Activated naive CD4-positive, alpha-beta T cell treated with anti-CD3 and anti-CD28 coated beads for 36 hours (primary cell): ENCODE measurements at regions not wholly inside any gene's neighbourhood (a gene's known extent, or its start where the extent isn't known, plus 50 kb on each side); places are given as distances from the start of the nearest gene placed in this dataset.

ENCODE experiments used
- CTCF ChIA-PET: fragments of 350-600 bp; sonication (Branson Sonifier 250); formaldehyde crosslinking; loops from one replicate; lab custom pipeline; 2021; ENCODE audit warnings: antibody characterized with exemption; lab: Charles Lee
- DNase-seq: peaks from one replicate; pipeline ENCODE4 v3.0.0-alpha.2; 2020
- H3K27ac Mint-ChIP-seq: one replicate; pipeline ENCODE4 v1.8.0; 2021; ENCODE audit warnings: mild to moderate bottlenecking, mixed read lengths
- H3K27me3 Mint-ChIP-seq: one replicate; pipeline ENCODE4 v1.8.0; 2021; ENCODE audit warnings: low read depth, mixed read lengths
- H3K36me3 Mint-ChIP-seq: one replicate; pipeline ENCODE4 v1.8.0; 2021; ENCODE audit warnings: low read depth, mixed read lengths
- H3K4me1 Mint-ChIP-seq: one replicate; pipeline ENCODE4 v1.8.0; 2021; ENCODE audit warnings: low read depth, mixed read lengths
- H3K4me3 Mint-ChIP-seq: one replicate; pipeline ENCODE4 v1.8.0; 2021; ENCODE audit warnings: mild to moderate bottlenecking, moderate library complexity, mixed read lengths
- H3K9me3 Mint-ChIP-seq: one replicate; pipeline ENCODE4 v1.8.0; 2021; ENCODE audit warnings: mixed read lengths
- intact Hi-C: fragments of 100-400 bp; cut with micrococcal nuclease; formaldehyde crosslinking; loops from one replicate; pipeline ENCODE4 v1.15.1; 2023

GRCh38 chr12:70045514-70045913 is 197.7 kb upstream of the CNOT2 start:
- Mint-ChIP-seq H3K4me3 (no peak overlapping the region), H3K27me3 (no peaks in the 10 kb centered on the region), H3K27ac (no peak overlapping the region), H3K36me3 (no peaks in the 10 kb centered on the region), H3K9me3 (no peaks in the 10 kb centered on the region), H3K4me1 (no peaks in the 10 kb centered on the region)
- CTCF ChIA-PET, result no interaction called here
- intact Hi-C loops, result no loop called here
- no peak for DNase-seq

GRCh38 chr12:70048521-70049250 is 194.5 kb upstream of the CNOT2 start:
- Mint-ChIP-seq H3K4me1 (no peaks in the 10 kb centered on the region), H3K9me3 (no peaks in the 10 kb centered on the region), H3K4me3 (no peak overlapping the region), H3K36me3 (no peaks in the 10 kb centered on the region), H3K27ac (no peak overlapping the region), H3K27me3 (peaks cover 8% of the 10 kb centered on the region)
- intact Hi-C loops, result no loop called here
- CTCF ChIA-PET, result no interaction called here
- no peak for DNase-seq

GRCh38 chr12:70049596-70050360 is 193.5 kb upstream of the CNOT2 start:
- DNase-seq, result no peak
- no peak overlapping the region for H3K27ac Mint-ChIP-seq
- no peaks in the 10 kb centered on the region for H3K4me1 Mint-ChIP-seq
- CTCF ChIA-PET, result no interaction called here
- intact Hi-C loops, result no loop called here
- no peaks in the 10 kb centered on the region for H3K9me3 Mint-ChIP-seq
- H3K27me3 Mint-ChIP-seq, result peaks cover 12% of the 10 kb centered on the region
- no peaks in the 10 kb centered on the region for H3K36me3 Mint-ChIP-seq
- no peak overlapping the region for H3K4me3 Mint-ChIP-seq

GRCh38 chr12:70052476-70052875 is 190.8 kb upstream of the CNOT2 start:
- H3K27ac Mint-ChIP-seq, result no peak overlapping the region
- H3K27me3 Mint-ChIP-seq, result peaks cover 14% of the 10 kb centered on the region
- DNase-seq, result no peak
- H3K4me3 Mint-ChIP-seq, result no peak overlapping the region
- no peaks in the 10 kb centered on the region for H3K36me3 Mint-ChIP-seq
- no peaks in the 10 kb centered on the region for H3K9me3 Mint-ChIP-seq
- CTCF ChIA-PET, result no interaction called here
- intact Hi-C loops, result no loop called here
- H3K4me1 Mint-ChIP-seq, result no peaks in the 10 kb centered on the region

DNA sequence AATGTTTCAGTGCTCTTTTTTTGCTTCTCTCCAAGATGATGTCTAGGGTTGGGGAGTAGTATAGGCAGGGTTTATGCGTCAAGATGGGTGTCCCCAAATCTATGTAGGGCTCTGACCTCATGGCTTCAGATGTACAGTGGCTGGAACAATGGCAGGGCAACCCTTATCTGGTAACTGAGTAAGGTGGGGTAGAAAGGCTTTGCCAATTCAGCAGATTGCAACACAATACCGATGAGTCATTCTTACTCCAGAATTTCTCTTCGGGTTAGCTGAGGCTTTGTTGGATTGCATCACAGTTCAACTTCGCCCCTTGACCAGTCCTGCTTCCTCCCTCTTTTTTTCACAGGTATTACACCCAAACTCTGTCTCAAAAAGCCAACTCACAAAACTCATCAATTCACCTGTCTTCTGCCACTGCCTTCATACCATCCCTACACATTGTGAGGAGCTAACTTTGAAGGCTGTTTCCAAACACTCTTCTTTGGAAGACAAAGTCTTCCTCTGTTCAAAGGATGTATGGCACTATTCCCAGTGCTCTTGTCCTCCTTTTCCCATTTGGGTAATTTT is 190.2 kb upstream of the CNOT2 start:
- intact Hi-C loops, result no loop called here
- no peaks in the 10 kb centered on the region for H3K9me3 Mint-ChIP-seq
- no peaks in the 10 kb centered on the region for H3K4me1 Mint-ChIP-seq
- peaks cover 14% of the 10 kb centered on the region for H3K27me3 Mint-ChIP-seq
- H3K36me3 Mint-ChIP-seq, result no peaks in the 10 kb centered on the region
- no peak for DNase-seq
- no peak overlapping the region for H3K27ac Mint-ChIP-seq
- H3K4me3 Mint-ChIP-seq, result no peak overlapping the region
- CTCF ChIA-PET, result no interaction called here

- no peak overlapping the region for H3K27ac Mint-ChIP-seq
- intact Hi-C loops, result no loop called here
- no peak for DNase-seq
Measured at GRCh38 chr12:70059373-70059772, 183.9 kb upstream of the CNOT2 start.

DNA sequence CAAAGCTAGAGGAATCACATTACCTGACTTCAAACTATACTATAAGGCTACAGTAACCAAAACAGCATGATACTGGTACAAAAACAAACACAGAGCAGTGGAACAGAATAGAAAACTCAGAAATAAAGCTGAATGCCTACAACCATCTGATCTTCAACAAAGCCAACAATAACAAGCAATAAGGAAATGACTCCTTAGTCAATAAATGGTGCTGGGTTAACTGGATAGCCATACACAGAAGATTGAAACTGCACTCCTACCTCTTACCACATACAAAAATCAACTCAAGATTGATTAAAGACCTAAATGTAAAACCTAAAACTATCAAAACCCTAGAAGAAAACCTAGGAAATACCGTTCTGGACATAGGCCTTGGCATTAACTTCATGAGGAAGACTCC is 182.6 kb upstream of the CNOT2 start:
- H3K9me3 Mint-ChIP-seq, result no peaks in the 10 kb centered on the region
- peaks cover 2% of the 10 kb centered on the region for H3K27me3 Mint-ChIP-seq
- H3K36me3 Mint-ChIP-seq, result no peaks in the 10 kb centered on the region
- intact Hi-C loops, result no loop called here
- H3K4me1 Mint-ChIP-seq, result no peaks in the 10 kb centered on the region
- CTCF ChIA-PET, result no interaction called here
- H3K4me3 Mint-ChIP-seq, result no peak overlapping the region
- H3K27ac Mint-ChIP-seq, result no peak overlapping the region
- no peak for DNase-seq

More at GRCh38 chr12:70059373-70059772, 183.9 kb upstream of the CNOT2 start:
- no peak overlapping the region for H3K4me3 Mint-ChIP-seq
- no peaks in the 10 kb centered on the region for H3K36me3 Mint-ChIP-seq
- no peaks in the 10 kb centered on the region for H3K9me3 Mint-ChIP-seq
- H3K27me3 Mint-ChIP-seq, result peaks cover 6% of the 10 kb centered on the region
- no peaks in the 10 kb centered on the region for H3K4me1 Mint-ChIP-seq
- CTCF ChIA-PET, result no interaction called here

- no peaks in the 10 kb centered on the region for H3K9me3 Mint-ChIP-seq
- CTCF ChIA-PET, result no interaction called here
- no peaks in the 10 kb centered on the region for H3K4me1 Mint-ChIP-seq
- intact Hi-C loops, result no loop called here
- no peaks in the 10 kb centered on the region for H3K27me3 Mint-ChIP-seq
- no peak overlapping the region for H3K4me3 Mint-ChIP-seq
- no peak overlapping the region for H3K27ac Mint-ChIP-seq
- DNase-seq, result no peak
- H3K36me3 Mint-ChIP-seq, result no peaks in the 10 kb centered on the region
Measured at GRCh38 chr12:70068743-70069142, 174.5 kb upstream of the CNOT2 start.

DNA sequence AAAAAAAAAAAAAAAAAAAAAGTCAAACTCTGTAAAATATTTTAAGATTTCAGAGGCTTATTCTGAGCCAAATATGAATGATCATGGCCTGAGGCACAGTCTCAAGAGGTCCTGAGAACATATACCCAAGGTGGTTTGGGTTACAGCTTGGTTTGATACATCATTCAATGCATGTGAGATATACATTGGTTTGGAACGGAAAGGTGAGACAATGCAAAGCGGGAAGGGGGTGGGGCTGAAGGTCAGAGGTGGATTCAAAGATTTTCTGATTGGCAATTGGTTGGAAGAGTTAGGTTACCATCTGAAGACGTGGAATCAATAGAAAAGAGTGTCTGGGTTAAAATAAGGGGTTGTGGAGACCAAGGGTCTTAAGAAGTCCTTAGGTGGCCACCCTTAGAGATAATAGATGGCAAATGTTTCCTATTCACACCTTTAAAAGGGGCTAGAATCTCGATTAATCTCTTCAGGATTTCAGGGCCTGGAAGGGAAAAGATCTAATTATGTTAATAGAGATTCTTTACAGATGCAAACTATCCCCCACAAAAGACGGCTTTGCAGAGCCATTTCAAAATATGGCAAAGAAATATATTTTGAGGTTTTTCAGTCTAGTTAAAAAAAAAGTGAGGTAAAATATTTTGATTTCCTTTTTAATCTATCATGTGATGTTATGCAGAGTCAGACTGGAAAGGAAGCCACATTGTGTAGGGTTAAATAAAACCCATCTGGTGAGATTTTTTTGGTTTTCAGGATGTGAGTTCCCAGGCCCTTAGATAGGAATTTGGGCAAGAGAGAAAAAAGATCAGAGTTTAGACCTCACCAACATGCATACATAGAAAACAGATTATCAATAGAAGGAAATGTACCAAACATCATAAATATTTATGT is 173.8 kb upstream of the CNOT2 start:
- CTCF ChIA-PET, result no interaction called here
- no peaks in the 10 kb centered on the region for H3K36me3 Mint-ChIP-seq
- intact Hi-C loops, result no loop called here

GRCh38 chr12:70070494-70071007 is 172.7 kb upstream of the CNOT2 start:
- H3K36me3 Mint-ChIP-seq, result no peaks in the 10 kb centered on the region
- no peak overlapping the region for H3K4me3 Mint-ChIP-seq
- no peak overlapping the region for H3K27ac Mint-ChIP-seq
- no peaks in the 10 kb centered on the region for H3K27me3 Mint-ChIP-seq
- no peak for DNase-seq
- H3K4me1 Mint-ChIP-seq, result no peaks in the 10 kb centered on the region
- CTCF ChIA-PET, result no interaction called here
- no peaks in the 10 kb centered on the region for H3K9me3 Mint-ChIP-seq
- intact Hi-C loops, result no loop called here

More for the DNA sequence above, 173.8 kb upstream of the CNOT2 start:
- no peaks in the 10 kb centered on the region for H3K27me3 Mint-ChIP-seq
- H3K4me1 Mint-ChIP-seq, result no peaks in the 10 kb centered on the region
- no peaks in the 10 kb centered on the region for H3K9me3 Mint-ChIP-seq
- no peak overlapping the region for H3K27ac Mint-ChIP-seq
- no peak overlapping the region for H3K4me3 Mint-ChIP-seq
- DNase-seq, result no peak

DNA sequence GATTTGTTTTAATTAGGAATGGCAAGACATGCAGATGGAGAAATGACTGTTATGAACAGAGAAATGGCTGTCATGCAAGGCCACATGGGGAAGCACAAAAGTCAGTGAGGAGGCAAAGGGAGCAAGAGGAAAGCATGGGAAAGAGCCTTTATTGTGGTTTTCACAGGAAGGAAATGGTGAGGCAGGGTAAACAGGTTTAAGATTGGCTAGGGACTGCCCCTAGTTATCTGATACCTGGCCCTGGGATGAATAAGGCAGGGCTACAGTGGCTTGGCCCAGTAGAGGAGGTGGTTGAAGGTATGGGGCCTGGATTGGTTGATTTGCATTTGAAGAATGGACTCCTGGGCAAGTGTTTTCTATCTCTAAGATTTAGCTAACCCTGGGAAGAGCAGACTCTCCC is 168.7 kb upstream of the CNOT2 start:
- no peaks in the 10 kb centered on the region for H3K9me3 Mint-ChIP-seq
- no peaks in the 10 kb centered on the region for H3K27me3 Mint-ChIP-seq
- DNase-seq, result no peak
- no peaks in the 10 kb centered on the region for H3K4me1 Mint-ChIP-seq
- no peak overlapping the region for H3K27ac Mint-ChIP-seq
- CTCF ChIA-PET, result interaction anchor here (0.7 kb wide), 1 partner anchor 392 kb away, joined by 4 read pairs; no protein-coding TSS in a partner anchor
- H3K36me3 Mint-ChIP-seq, result no peaks in the 10 kb centered on the region
- H3K4me3 Mint-ChIP-seq, result no peak overlapping the region
- intact Hi-C loops, result no loop called here

DNA sequence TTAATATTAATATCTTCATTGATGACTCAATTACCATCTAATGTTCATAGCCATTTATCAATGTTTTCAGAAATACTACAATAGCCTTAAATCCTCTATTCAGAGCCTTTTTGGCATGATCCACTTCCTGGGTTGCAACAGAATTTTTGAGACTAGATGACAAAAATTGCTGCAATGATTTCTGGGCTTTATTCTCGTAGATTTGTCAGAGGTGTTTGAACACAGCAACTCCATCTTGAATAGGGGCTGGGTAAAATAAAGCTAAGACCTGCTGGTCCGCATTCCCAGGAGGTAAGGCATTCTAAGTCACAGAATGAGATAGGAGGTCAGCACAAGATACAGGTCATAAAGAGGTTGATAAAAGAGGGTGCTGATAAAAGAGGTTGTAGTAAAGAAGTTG is 165.8 kb upstream of the CNOT2 start:
- Mint-ChIP-seq H3K9me3 (no peaks in the 10 kb centered on the region), H3K36me3 (no peaks in the 10 kb centered on the region), H3K4me3 (no peak overlapping the region), H3K27me3 (no peaks in the 10 kb centered on the region), H3K4me1 (no peaks in the 10 kb centered on the region), H3K27ac (no peak overlapping the region)
- intact Hi-C loops, result no loop called here
- CTCF ChIA-PET, result no interaction called here
- no peak for DNase-seq
